HFF-Myc (cell line): ENCODE measurements at regions not wholly inside any gene's neighbourhood (a gene's known extent, or its start where the extent isn't known, plus 50 kb on each side); places are given as distances from the start of the nearest gene placed in this dataset.

Experiments
- DNase-seq: peaks from one replicate; pipeline ENCODE4 v3.0.0-alpha.2; 2011; ENCODE audit warnings: low read depth; ENCODE audit errors: extremely low read depth
- H3K4me3 ChIP-seq: replicated peaks from 2 replicates; pipeline ENCODE4 v1.5.1; 2011; ENCODE audit warnings: low read depth, mild to moderate bottlenecking, control low read depth, low read length
- TF ChIP-seq, protein P1 (sequence below): IDR thresholded peaks from 2 replicates; pipeline ENCODE4 v1.5.1; 2012; ENCODE audit warnings: mild to moderate bottlenecking, low read depth, low read length, control low read depth; ENCODE audit errors: missing control alignments

DNA sequence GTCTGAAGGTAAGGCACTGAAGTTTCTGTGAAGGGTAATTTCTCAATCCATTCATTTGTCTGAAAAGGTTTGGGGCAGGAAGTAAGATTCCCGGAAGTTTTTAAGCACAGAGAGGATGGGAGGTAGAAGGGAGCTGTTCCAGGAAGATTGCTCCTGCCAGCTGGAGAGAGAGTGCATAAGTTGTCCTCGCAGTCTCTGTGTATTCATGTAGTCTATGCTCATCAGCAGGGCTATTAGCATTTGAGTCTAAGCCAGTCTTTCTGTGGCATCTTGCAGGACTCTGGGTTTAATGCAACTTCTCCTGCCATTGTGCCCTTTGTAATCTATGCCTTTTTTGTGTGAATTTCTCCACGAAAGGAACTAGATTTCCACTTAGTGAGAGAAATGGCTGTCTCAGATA, 140.8 kb upstream of the FGGY start:
- no peak overlapping the region for H3K4me3 ChIP-seq
- no peak for DNase-seq
- TF ChIP-seq, protein P1, sequence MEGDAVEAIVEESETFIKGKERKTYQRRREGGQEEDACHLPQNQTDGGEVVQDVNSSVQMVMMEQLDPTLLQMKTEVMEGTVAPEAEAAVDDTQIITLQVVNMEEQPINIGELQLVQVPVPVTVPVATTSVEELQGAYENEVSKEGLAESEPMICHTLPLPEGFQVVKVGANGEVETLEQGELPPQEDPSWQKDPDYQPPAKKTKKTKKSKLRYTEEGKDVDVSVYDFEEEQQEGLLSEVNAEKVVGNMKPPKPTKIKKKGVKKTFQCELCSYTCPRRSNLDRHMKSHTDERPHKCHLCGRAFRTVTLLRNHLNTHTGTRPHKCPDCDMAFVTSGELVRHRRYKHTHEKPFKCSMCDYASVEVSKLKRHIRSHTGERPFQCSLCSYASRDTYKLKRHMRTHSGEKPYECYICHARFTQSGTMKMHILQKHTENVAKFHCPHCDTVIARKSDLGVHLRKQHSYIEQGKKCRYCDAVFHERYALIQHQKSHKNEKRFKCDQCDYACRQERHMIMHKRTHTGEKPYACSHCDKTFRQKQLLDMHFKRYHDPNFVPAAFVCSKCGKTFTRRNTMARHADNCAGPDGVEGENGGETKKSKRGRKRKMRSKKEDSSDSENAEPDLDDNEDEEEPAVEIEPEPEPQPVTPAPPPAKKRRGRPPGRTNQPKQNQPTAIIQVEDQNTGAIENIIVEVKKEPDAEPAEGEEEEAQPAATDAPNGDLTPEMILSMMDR = no peak

DNA sequence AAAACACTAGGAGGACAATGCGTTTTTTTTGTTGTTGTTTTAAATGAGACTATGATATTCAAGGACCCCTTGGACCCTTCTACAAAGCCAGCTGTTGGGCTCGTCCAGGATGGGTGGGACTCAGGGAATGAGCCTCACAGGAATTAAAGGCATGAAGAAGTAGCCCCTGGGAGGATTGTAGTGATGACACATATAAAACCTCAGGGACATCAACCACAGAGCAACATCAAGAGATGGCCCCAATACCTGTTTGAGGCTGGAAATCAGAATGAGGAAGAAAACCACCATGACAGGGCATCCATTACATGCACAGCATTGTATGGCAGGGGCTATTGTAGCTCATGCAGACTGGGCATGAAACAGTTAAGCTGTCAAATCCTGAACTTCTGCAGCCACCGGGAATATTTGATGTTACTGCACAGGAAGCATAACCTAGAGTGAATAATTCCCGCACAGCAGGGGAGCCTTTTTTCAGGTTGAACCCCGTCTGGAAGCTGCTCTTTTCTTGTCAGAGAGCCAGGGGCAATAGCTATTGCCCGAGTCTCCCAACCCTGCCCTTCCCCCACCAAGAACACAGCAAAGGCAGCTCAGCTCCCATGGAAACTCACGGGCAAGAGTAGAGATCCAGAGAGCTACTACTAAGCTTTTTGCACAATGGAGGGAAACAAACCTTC, 140.2 kb upstream of the FGGY start:
- TF ChIP-seq, protein P1 = no peak
- no peak overlapping the region for H3K4me3 ChIP-seq
- DNase-seq = no peak

DNA sequence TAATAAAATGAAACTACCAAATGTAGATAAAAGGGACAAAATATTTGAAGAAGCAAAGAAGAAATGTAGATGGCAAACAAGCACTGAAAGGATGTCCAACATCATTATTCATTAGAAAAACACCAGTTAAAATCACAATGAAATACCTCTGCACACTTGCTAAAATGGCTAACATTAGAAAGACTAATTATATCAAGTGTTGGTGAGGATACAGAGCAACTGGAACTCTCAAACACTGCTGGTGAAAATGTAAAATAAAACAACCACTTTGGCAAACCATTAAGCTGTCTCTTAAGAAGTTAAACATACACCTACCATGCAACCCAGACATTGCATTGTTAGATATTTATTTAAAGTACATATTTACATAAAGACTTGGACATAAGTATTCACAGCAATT, 138.6 kb upstream of the FGGY start:
- no peak for DNase-seq
- TF ChIP-seq, protein P1 = no peak
- H3K4me3 ChIP-seq = no peak overlapping the region

- no peak overlapping the region for H3K4me3 ChIP-seq
- TF ChIP-seq, protein P1 = no peak
- DNase-seq = no peak
These were observed 137.2 kb upstream of the FGGY start for GRCh38 chr1:59159557-59160203.

GRCh38 chr1:59161136-59161535, 135.8 kb upstream of the FGGY start:
- TF ChIP-seq, protein P1 = no peak
- no peak overlapping the region for H3K4me3 ChIP-seq
- no peak for DNase-seq

GRCh38 chr1:59162665-59163064, 134.2 kb upstream of the FGGY start:
- no peak overlapping the region for H3K4me3 ChIP-seq
- TF ChIP-seq, protein P1 = no peak
- DNase-seq = no peak
